NK-92 (cell line): ENCODE measurements at regions not wholly inside any gene's neighbourhood (a gene's known extent, or its start where the extent isn't known, plus 50 kb on each side); places are given as distances from the start of the nearest gene placed in this dataset.

ENCODE experiments used
- DNase-seq: peaks from one replicate; lab custom pipeline; 2025; ENCODE audit not compliant: unreplicated experiment; lab: John Stamatoyannopoulos, UW

- DNase-seq, result no peak
Measured at GRCh38 chr3:59653405-59654122, 603.7 kb upstream of the CFAP20DC start.

- no peak for DNase-seq
Measured at GRCh38 chr3:59644479-59645402, 594.9 kb upstream of the CFAP20DC start.

- DNase-seq, result no peak
Measured at GRCh38 chr3:59641169-59641899, 591.5 kb upstream of the CFAP20DC start.

- no peak for DNase-seq
Measured at GRCh38 chr3:59632760-59633573, 583.1 kb upstream of the CFAP20DC start.

- no peak for DNase-seq
Measured at GRCh38 chr3:59631482-59631881, 581.7 kb upstream of the CFAP20DC start.

- no peak for DNase-seq
Measured at GRCh38 chr3:59621037-59621436, 571.2 kb upstream of the CFAP20DC start.

GRCh38 chr3:59620325-59620724, 570.5 kb upstream of the CFAP20DC start:
- DNase-seq, result no peak

- no peak for DNase-seq
Measured at GRCh38 chr3:59612444-59612715, 562.6 kb upstream of the CFAP20DC start.

- DNase-seq, result no peak
Measured at GRCh38 chr3:59611649-59612443, 562.0 kb upstream of the CFAP20DC start.

- no peak for DNase-seq
Measured at GRCh38 chr3:59609657-59610348, 560.0 kb upstream of the CFAP20DC start.

GRCh38 chr3:59608356-59608755, 558.5 kb upstream of the CFAP20DC start:
- DNase-seq, result no peak

GRCh38 chr3:59607656-59608055, 557.8 kb upstream of the CFAP20DC start:
- DNase-seq, result no peak

- DNase-seq, result no peak
Measured at GRCh38 chr3:59606638-59607266, 556.9 kb upstream of the CFAP20DC start.

- no peak for DNase-seq
Measured at GRCh38 chr3:59605944-59606534, 556.2 kb upstream of the CFAP20DC start.

GRCh38 chr3:59605318-59605717, 555.5 kb upstream of the CFAP20DC start:
- DNase-seq, result no peak

GRCh38 chr3:59601486-59601885, 551.7 kb upstream of the CFAP20DC start:
- no peak for DNase-seq

GRCh38 chr3:59600631-59601030, 550.8 kb upstream of the CFAP20DC start:
- DNase-seq, result no peak

- DNase-seq, result no peak
Measured at GRCh38 chr3:59596741-59597140, 546.9 kb upstream of the CFAP20DC start.

GRCh38 chr3:59595830-59596229, 546.0 kb upstream of the CFAP20DC start:
- no peak for DNase-seq
